Umbilical cord (tissue), 1 donor: ENCODE measurements at regions not wholly inside any gene's neighbourhood (a gene's known extent, or its start where the extent isn't known, plus 50 kb on each side); places are given as distances from the start of the nearest gene placed in this dataset.

Experiments
- DNase-seq: peaks from one replicate; pipeline ENCODE4 v3.0.0-alpha.2; 2015; ENCODE audit warnings: low spot score

DNA sequence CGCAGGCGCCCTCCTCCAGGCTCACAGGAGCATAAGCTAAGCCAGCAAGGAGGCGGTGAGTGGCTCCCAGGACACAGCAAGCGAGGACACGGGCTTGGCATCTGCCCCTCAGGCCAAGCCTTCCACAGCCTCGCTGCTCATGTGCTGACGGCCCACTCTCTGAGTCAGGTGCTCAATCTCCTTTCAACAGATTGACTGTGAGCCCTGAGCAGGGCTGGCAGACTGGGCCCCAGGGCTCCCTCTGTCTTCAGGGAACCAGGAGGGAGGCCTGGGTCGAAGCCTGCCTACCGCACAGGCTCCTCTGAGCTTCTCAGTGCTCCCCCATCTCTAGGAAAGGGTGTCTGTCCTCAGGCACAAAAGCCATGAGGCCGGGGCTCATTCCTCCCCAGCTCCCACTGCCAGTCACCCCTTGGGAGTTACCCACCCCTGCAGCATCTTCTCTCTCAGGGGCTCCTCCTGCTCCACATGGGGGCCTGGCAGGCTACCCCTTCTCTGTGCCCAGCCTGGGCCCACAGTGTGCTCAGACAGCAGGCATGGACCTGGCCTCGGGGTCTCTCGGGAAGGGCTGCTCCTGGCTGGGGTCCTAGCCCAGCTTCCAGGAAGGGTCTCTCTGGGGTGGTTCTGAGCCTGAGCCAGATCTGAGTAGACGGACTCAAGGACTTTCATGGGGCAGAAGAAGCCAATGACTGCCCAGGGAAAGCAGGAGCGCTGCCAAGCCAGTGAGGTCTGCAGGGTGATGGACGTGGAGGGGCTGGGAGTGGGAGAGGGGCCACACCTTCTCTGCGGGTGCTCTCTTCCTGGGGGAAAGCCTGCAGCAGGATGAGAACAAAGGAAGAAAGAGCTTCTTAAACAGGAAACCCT, 138.0 kb upstream of the GPC1 start:
- no peak for DNase-seq

GRCh38 chr2:240298117-240298790, 137.2 kb upstream of the GPC1 start:
- no peak for DNase-seq

DNA sequence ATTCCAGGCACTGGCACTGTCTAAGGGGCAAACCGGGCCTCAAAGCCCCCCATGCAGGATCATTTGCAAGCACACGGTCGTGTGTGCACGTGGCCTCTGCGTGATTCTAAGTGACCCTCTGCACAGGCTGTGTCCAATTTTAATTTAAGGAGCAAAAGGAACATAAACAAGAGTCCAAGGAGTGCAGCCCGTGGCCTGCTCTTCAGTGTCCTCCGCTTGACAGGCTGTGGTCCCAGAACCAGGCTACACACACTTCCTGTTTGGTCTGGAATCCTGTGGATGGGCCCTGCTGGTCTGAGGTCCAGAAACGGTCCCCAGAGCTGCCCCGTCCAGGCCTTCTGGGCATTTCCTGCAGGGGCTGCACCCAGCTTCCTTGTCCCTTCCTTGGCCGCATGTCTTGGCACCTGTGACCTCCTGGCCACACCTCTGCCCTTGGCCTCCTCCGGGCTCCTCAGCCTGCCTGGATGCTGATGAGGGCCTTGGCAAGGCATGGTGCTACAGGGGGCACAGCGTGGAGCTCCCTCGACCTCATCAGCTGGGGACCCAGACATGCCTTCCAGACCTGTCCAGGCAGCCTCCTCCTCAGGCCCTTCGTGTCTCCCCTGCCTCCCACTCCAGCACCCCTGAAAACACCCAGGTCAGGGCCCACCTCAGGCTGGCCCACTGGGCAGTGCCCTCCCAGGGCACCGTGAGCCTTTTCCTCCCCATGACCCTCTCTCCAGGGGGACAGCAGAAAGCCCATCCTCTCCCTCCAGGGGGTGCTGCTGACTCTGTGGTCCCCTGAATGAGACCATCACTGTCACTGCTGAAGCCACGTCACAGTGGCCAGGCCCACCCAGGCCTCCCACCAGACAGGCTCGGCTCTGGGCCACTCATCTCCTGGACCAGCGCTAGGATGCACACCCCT, 136.4 kb upstream of the GPC1 start:
- no peak for DNase-seq

- no peak for DNase-seq
Observed at GRCh38 chr2:240299710-240300068, 135.8 kb upstream of the GPC1 start.

DNA sequence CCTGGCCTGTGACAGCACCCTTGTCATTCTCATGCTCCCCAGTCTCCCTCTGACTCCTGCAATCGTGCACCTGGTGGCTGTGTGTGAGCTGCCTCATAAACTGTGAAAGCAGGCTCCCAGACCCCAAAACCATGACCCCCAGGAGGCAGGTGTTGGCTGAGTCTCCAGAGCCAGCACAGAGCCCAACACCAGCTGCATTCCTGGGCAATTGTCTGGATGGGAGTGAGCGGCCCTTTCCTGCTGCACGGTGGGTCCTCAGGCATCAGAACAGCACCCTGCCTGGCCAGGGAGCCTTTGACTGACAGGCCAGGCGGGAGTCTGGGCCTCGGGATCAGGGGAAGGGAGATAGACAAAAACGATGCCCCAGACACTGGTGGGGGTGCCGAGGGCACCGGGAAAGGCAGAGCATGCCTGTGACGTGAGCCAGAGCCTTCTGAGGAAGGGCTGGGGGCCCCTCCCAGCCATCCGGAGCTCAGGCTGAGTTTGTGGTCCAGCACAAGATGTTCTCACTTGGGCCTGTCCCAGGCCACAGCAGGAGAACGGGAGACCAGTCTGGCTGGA, 135.1 kb upstream of the GPC1 start:
- DNase-seq = peak; percentile 26

- no peak for DNase-seq
Observed at GRCh38 chr2:240300840-240301239, 134.6 kb upstream of the GPC1 start.

DNA sequence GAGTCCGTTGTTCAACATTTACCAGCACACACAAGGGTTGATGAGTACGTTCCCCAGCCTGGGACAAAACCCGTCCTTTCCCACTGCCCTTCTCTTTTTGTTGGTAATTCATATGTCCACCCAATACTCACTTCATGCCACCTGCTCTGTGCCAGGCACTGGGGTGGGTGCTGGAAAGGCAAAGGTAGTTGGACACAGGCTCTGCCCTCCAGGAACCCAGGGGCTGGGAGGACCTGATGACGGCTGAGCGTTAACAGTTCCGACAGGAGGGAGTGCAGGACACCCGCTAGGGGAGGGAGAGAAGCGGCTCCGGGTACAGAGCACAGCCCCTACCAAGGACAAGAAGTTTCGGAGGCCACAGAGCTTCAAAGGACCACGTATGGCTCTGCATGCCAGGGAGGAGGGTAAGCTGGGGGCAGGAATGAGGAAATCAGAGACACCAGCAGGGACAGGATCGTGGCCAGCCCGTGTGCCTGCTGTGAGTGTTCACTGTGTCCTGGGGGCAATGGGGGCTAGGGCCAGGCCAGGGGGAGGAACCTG, 134.1 kb upstream of the GPC1 start:
- DNase-seq = no peak

DNA sequence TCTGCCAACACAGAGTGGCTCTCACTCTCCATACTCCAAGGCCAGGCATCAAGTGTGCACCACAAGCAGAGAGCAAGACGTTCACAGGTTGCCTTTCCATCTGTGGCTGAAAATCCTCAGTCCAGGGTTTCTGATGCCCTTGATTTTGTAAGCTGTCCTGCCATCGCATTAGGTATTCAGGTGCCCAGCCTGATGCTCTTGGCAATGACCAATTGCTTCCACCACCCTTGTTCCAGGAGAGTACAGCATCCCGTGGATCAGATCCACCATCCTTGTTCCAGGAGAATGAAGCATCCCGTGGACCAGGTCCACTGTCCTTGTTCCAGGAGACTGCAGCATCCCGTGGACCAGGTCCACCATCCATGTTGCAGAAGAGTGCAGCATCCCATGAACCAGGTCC, 133.4 kb upstream of the GPC1 start:
- no peak for DNase-seq

DNA sequence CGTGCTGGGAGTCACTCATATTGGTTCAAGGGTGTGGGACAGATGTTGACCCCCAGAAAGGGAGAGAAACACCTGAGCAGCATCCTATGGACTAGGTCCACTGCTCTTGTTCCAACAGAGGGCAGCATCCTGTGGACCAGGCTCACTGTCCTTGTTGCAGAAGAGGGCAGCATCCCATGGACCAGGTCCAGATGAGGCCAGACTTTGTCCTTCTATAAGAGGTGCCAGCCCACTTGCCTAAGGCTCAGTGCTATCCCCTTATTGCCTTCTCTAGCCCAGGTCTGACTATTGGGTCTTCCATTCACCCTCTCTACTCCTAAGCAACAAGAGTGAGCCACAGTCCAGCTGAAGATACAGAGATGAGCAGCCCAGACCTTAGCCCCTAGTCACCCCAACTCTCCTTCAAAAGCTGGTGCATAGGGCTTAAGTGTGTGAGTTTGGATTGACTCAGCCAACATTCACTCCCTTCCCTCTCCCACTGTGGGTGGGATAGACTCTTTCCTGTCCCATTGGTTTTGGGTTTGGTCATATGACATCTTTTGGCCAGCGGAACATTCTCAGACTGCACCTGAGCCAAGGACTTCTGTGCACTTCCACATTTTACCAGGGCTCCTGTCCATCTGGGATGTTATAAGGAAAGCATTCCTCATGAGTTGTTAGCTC, 132.4 kb upstream of the GPC1 start:
- DNase-seq = no peak

GRCh38 chr2:240303896-240304745, 131.3 kb upstream of the GPC1 start:
- DNase-seq = no peak

DNA sequence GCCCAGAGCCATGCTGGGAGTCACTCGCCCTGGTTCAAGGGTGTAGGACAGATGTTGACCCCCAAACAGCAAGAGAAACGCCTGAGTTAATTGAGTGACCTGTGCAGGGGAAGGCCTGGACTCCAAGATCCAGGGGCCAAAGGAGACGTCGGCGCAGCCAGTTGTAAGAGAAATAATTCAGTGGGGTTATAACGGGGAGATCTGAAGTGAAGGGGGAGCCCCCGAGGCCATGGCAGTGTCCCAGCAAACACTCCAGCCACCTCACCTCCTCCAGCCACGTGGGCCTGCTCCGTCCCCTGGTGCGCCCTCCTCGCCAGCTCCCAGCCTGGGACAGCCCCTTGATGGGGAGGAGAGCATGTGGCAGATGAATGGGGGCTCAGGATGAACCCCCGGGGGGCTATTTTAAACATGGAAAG, 130.7 kb upstream of the GPC1 start:
- no peak for DNase-seq

DNA sequence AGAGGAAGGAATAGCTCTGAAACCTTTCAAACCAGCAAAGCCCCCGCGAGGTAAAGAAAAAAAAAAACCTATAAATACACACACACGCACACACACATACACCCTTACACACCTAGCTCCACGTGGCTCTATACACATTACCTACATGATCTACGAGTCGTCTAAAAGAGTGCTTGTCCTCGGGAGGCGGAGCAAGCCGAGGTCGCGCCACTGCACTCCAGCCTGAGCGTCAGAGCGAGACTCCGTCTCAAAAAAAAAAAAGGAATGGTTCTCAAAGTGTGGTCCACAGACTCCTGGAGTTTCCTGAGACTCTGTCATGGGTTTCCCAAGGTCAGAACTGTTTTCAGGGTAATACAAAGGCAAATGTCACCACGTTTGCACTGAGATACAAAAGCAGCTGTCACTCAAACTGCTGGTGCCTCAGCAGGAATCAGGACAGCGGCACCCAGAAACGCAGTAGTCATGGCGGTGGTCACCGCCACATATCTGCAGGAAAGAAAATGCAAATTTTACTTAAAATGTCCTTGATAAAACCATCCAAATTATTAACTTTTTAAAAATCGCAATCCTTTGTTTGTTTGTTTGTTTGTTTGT, 130.0 kb upstream of the GPC1 start:
- no peak for DNase-seq

- no peak for DNase-seq
Observed at GRCh38 chr2:240306185-240306584, 129.3 kb upstream of the GPC1 start.

DNA sequence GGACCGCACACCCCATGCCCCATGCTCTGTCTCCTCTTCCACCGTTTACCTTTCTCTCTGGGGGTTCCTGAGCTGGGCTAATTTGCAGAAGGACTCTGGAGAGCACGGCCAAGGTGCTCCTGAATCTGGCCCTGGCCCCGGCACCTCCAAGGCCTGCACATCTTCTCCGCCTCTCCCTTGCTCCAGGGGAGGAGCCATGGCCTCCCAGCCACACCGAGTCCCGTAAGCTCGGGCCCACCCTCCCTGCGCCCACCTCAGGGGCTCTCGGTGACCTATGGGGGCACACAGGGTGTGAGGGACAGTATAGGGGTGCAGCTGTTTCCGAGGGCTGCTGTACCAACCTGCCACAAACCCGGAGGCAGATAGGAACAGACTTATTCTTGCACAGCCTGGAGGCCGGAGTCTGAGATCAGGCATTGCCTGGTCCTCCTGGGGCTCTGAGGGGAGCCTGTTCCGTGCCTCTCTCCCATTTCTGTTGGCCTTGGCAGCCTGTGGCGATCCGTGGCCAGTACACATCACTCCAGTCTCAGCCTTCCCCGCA, 127.3 kb upstream of the GPC1 start:
- DNase-seq = no peak

DNA sequence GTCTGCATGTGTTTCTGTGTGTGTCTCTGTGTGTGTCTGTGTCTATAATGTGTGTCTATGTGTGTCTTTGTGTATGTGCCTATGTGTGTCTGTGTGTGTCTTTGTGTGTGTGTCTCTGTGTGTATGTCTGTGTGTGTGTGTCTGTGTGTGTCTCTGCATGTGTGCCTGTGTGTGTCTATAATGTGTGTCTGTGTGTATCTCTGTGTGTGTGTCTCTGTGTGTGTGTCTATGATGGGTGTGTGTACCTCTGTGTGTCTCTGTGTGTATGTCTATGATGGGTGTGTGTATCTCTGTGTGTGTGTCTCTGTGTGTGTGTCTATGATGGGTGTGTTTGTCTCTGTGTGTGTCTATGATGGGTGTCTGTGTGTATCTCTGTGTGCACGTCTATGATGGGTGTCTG, 126.2 kb upstream of the GPC1 start:
- DNase-seq = no peak

DNA sequence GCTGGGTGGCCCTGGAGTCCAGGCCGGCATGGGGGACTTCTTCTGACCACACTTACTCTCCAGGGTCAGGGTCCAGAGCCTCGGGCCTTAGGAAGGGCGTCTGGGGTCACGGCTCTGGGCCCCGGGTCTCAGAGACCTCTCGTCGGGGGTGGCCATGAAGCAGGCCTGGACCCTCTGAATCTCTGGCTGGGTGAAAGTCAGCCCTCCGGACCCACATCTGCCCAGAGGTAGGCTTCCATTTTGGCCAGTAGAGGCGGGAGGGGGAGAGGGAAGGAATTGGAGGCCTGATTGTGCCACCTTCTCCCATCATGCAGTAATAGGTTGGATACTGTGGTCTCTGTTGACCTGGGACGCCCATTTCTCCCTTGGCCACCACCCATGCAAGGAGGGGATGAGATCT, 125.3 kb upstream of the GPC1 start:
- DNase-seq = no peak

GRCh38 chr2:240310645-240311044, 124.8 kb upstream of the GPC1 start:
- DNase-seq = no peak

DNA sequence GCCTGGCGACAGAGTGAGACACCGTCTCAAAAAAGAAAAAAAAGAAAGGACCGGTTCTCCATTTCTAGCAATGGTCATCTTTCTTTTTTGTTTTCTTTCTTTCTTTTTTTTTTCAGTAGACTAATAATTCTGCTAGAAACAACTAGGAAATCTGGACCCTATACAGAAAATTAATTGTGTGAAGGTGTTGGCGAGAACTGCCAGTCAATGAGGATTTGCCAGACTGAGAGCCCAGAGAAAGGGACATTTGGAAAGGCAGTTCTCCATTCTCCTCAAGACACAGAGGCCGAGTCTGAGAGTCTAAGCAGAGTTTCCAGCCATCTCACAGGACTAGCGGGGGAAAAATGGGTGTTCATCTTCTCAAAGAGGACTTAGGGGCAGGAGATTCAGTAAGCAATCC, 123.6 kb upstream of the GPC1 start:
- no peak for DNase-seq

- peak; percentile 26 for DNase-seq
Observed at GRCh38 chr2:240319221-240319854, 116.1 kb upstream of the GPC1 start.
